22Rv1 (cell line): ENCODE measurements at regions not wholly inside any gene's neighbourhood (a gene's known extent, or its start where the extent isn't known, plus 50 kb on each side); places are given as distances from the start of the nearest gene placed in this dataset.

Experiments used
- CTCF ChIP-seq: fragments of 450-650 bp; IDR thresholded peaks from 2 replicates; pipeline ENCODE4 v1.5.1; 2017; ENCODE audit warnings: mild to moderate bottlenecking
- ZFX ChIP-seq: fragments of 450-650 bp; IDR thresholded peaks from 2 replicates; pipeline ENCODE4 v1.6.1; 2017; ENCODE audit warnings: antibody characterized with exemption, borderline replicate concordance

- TF ChIP-seq CTCF = no peak
- no peak for TF ChIP-seq ZFX
Measured at GRCh38 chr2:22361571-22361970, 1023.4 kb upstream of the KLHL29 start.
